ENCODE measurements at regions not wholly inside any gene's neighbourhood (a gene's known extent, or its start where the extent isn't known, plus 50 kb on each side); places are given as distances from the start of the nearest gene placed in this dataset.

- intact Hi-C loops (cut with DNase I) = no loop called here
- Histone ChIP-seq H3K4me3 (no peak overlapping the region), H3K4me1 (no peaks in the 10 kb centered on the region), H3K36me3 (no peaks in the 10 kb centered on the region), H3K27me3 (no peaks in the 10 kb centered on the region), H3K27ac (no peak overlapping the region), H3K9me3 (no peaks in the 10 kb centered on the region)
- no peak for TF ChIP-seq POLR2AphosphoS5 (IDR thresholded peaks at IDR 0.05)
- TF ChIP-seq CTCF (IDR thresholded peaks at IDR 0.05) = no peak
- TF ChIP-seq POLR2A (IDR thresholded peaks at IDR 0.05) = no peak
- TF ChIP-seq EP300 (IDR thresholded peaks at IDR 0.05) = no peak
- DNase-seq = no peak
- 61 to 77% methylated on average over 3 of the region's 3 CpGs for WGBS, 2 donors
Observed at GRCh38 chr5:6253846-6254245, 124.5 kb downstream of the MED10 start.

- H3K36me3 ChIP-seq = no peaks in the 10 kb centered on the region
- no peaks in the 10 kb centered on the region for H3K9me3 ChIP-seq
- H3K27ac ChIP-seq = no peak overlapping the region
- WGBS, 2 donors = 45 to 64% methylated on average over 5 of the region's 5 CpGs
- no peaks in the 10 kb centered on the region for H3K27me3 ChIP-seq
- intact Hi-C loops (cut with DNase I) = no loop called here
- TF ChIP-seq POLR2A (IDR thresholded peaks at IDR 0.05) (no peak), EP300 (IDR thresholded peaks at IDR 0.05) (no peak), CTCF (IDR thresholded peaks at IDR 0.05) (no peak), POLR2AphosphoS5 (IDR thresholded peaks at IDR 0.05) (no peak)
- no peaks in the 10 kb centered on the region for H3K4me1 ChIP-seq
- H3K4me3 ChIP-seq = no peak overlapping the region
- DNase-seq = no peak
Observed at GRCh38 chr5:6253281-6253680, 125.1 kb downstream of the MED10 start.

- H3K27ac ChIP-seq = no peak overlapping the region
- no peaks in the 10 kb centered on the region for H3K9me3 ChIP-seq
- H3K4me3 ChIP-seq = no peak overlapping the region
- WGBS, 2 donors = 74 to 81% methylated on average over 6 of the region's 6 CpGs
- intact Hi-C loops (cut with DNase I) = no loop called here
- no peak for DNase-seq
- no peak for TF ChIP-seq POLR2A (IDR thresholded peaks at IDR 0.05)
- TF ChIP-seq POLR2AphosphoS5 (IDR thresholded peaks at IDR 0.05) = no peak
- H3K27me3 ChIP-seq = no peaks in the 10 kb centered on the region
- H3K4me1 ChIP-seq = no peaks in the 10 kb centered on the region
- no peaks in the 10 kb centered on the region for H3K36me3 ChIP-seq
Observed at GRCh38 chr5:6252581-6252980, 125.8 kb downstream of the MED10 start.

- no peaks in the 10 kb centered on the region for H3K4me1 ChIP-seq
- H3K27ac ChIP-seq = no peak overlapping the region
- no peak overlapping the region for H3K4me3 ChIP-seq
- intact Hi-C loops (cut with DNase I) = no loop called here
- no peaks in the 10 kb centered on the region for H3K27me3 ChIP-seq
- no peak for DNase-seq
- WGBS, 2 donors = 79 to 86% methylated on average over 7 of the region's 7 CpGs
- no peak for TF ChIP-seq EP300 (IDR thresholded peaks at IDR 0.05)
- TF ChIP-seq POLR2AphosphoS5 (IDR thresholded peaks at IDR 0.05) = no peak
- TF ChIP-seq CTCF (IDR thresholded peaks at IDR 0.05) = no peak
- no peaks in the 10 kb centered on the region for H3K36me3 ChIP-seq
- H3K9me3 ChIP-seq = no peaks in the 10 kb centered on the region
Observed at GRCh38 chr5:6251565-6252102, 126.7 kb downstream of the MED10 start.

- TF ChIP-seq POLR2A (IDR thresholded peaks at IDR 0.05) (no peak), EP300 (IDR thresholded peaks at IDR 0.05) (no peak), CTCF (IDR thresholded peaks at IDR 0.05) (no peak), POLR2AphosphoS5 (IDR thresholded peaks at IDR 0.05) (no peak)
- Histone ChIP-seq H3K27ac (no peak overlapping the region), H3K4me1 (no peaks in the 10 kb centered on the region), H3K27me3 (no peaks in the 10 kb centered on the region), H3K4me3 (no peak overlapping the region), H3K36me3 (no peaks in the 10 kb centered on the region), H3K9me3 (no peaks in the 10 kb centered on the region)
- intact Hi-C loops (cut with DNase I) = no loop called here
- no peak for DNase-seq
- 80 to 91% methylated on average over 7 of the region's 7 CpGs for WGBS, 2 donors
Observed at GRCh38 chr5:6250121-6250520, 128.2 kb downstream of the MED10 start.

Measured in sigmoid colon (tissue), 6 donors.